ENCODE measurements at regions not wholly inside any gene's neighbourhood (a gene's known extent, or its start where the extent isn't known, plus 50 kb on each side); places are given as distances from the start of the nearest gene placed in this dataset.

DNA sequence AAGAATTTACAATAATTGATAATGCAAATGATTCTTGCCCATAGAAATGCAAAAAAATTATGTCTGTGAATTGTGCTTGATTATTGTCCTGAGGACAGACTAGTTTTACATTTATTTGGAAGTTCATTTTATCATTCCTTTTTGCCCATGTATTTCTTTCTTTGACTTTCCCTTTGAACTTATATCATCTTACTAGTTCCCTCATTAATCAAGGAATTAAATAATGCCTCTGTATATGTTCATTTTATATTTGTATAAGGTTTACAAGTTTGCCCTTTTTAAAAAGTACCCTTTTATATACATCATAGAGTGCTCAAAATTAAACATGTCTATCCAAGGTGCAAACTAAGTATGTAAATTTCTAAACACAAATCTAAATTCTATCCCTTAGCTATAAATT lies 501.6 kb downstream of the NTRK2 start:
- Histone ChIP-seq H3K9me3 (no peaks in the 10 kb centered on the region), H3K36me3 (no peaks in the 10 kb centered on the region), H3K4me3 (no peak overlapping the region), H3K27me3 (no peaks in the 10 kb centered on the region), H3K27ac (no peak overlapping the region), H3K4me1 (no peaks in the 10 kb centered on the region)
- no peak for TF ChIP-seq POLR2A (IDR thresholded peaks at IDR 0.05)
- TF ChIP-seq, protein P1, sequence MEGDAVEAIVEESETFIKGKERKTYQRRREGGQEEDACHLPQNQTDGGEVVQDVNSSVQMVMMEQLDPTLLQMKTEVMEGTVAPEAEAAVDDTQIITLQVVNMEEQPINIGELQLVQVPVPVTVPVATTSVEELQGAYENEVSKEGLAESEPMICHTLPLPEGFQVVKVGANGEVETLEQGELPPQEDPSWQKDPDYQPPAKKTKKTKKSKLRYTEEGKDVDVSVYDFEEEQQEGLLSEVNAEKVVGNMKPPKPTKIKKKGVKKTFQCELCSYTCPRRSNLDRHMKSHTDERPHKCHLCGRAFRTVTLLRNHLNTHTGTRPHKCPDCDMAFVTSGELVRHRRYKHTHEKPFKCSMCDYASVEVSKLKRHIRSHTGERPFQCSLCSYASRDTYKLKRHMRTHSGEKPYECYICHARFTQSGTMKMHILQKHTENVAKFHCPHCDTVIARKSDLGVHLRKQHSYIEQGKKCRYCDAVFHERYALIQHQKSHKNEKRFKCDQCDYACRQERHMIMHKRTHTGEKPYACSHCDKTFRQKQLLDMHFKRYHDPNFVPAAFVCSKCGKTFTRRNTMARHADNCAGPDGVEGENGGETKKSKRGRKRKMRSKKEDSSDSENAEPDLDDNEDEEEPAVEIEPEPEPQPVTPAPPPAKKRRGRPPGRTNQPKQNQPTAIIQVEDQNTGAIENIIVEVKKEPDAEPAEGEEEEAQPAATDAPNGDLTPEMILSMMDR (IDR thresholded peaks at IDR 0.05): no peak
- no peak for DNase-seq

DNA sequence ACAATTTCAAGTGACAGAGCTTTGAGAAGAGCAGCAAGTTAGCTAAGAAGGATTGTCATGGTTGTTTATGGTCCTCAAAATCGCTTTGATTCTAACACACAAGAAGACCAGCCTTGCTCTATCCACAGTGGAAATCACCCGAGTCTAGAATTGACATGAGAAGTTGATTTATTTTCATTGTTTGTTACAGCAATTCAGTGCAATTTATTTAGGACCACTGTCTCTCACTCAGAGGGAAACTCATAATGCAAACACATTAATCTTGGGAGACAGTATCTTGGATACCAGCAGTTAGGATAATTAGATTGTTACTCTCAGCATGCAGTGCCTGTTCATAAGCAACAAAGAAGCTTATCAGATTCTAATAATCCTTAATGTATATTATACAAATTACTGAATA lies 498.9 kb downstream of the NTRK2 start:
- H3K27ac ChIP-seq: no peak overlapping the region
- DNase-seq: no peak
- no peaks in the 10 kb centered on the region for H3K27me3 ChIP-seq
- no peak overlapping the region for H3K4me3 ChIP-seq
- no peaks in the 10 kb centered on the region for H3K4me1 ChIP-seq
- H3K9me3 ChIP-seq: no peaks in the 10 kb centered on the region
- no peaks in the 10 kb centered on the region for H3K36me3 ChIP-seq
- TF ChIP-seq, protein P1 (IDR thresholded peaks at IDR 0.05): no peak
- no peak for TF ChIP-seq POLR2A (IDR thresholded peaks at IDR 0.05)

- Histone ChIP-seq H3K4me1 (no peaks in the 10 kb centered on the region), H3K4me3 (no peak overlapping the region), H3K9me3 (no peaks in the 10 kb centered on the region), H3K36me3 (no peaks in the 10 kb centered on the region), H3K27ac (no peak overlapping the region), H3K27me3 (no peaks in the 10 kb centered on the region)
- no peak for DNase-seq
- TF ChIP-seq, protein P1 (IDR thresholded peaks at IDR 0.05): no peak
- no peak for TF ChIP-seq POLR2A (IDR thresholded peaks at IDR 0.05)
Measured at GRCh38 chr9:85167146-85167545, 497.6 kb downstream of the NTRK2 start.

GRCh38 chr9:85163825-85164224 lies 494.3 kb downstream of the NTRK2 start:
- no peaks in the 10 kb centered on the region for H3K27me3 ChIP-seq
- no peak overlapping the region for H3K4me3 ChIP-seq
- no peak for DNase-seq
- H3K9me3 ChIP-seq: no peaks in the 10 kb centered on the region
- no peaks in the 10 kb centered on the region for H3K4me1 ChIP-seq
- H3K36me3 ChIP-seq: no peaks in the 10 kb centered on the region
- no peak overlapping the region for H3K27ac ChIP-seq
- TF ChIP-seq, protein P1 (IDR thresholded peaks at IDR 0.05): no peak
- TF ChIP-seq POLR2A (IDR thresholded peaks at IDR 0.05): no peak

- H3K27ac ChIP-seq: no peak overlapping the region
Measured at GRCh38 chr9:85163415-85163814, 493.9 kb downstream of the NTRK2 start.

More at GRCh38 chr9:85163415-85163814, 493.9 kb downstream of the NTRK2 start:
- H3K4me3 ChIP-seq: no peak overlapping the region
- no peak for DNase-seq
- H3K36me3 ChIP-seq: no peaks in the 10 kb centered on the region
- no peak for TF ChIP-seq POLR2A (IDR thresholded peaks at IDR 0.05)
- TF ChIP-seq, protein P1 (IDR thresholded peaks at IDR 0.05): no peak
- H3K4me1 ChIP-seq: no peaks in the 10 kb centered on the region
- H3K9me3 ChIP-seq: no peaks in the 10 kb centered on the region
- no peaks in the 10 kb centered on the region for H3K27me3 ChIP-seq
